DMS53 treated with DMSO at 0.1 percent for 48 hours (cell line): ENCODE measurements at regions not wholly inside any gene's neighbourhood (a gene's known extent, or its start where the extent isn't known, plus 50 kb on each side); places are given as distances from the start of the nearest gene placed in this dataset.

ENCODE experiments used
- DNase-seq: peaks from one replicate; lab custom pipeline; 2025; ENCODE audit not compliant: unreplicated experiment; lab: John Stamatoyannopoulos, UW

- peak; percentile 25 for DNase-seq
Measured at GRCh38 chrX:100512471-100512870, 72.3 kb upstream of the TNMD start.

DNA sequence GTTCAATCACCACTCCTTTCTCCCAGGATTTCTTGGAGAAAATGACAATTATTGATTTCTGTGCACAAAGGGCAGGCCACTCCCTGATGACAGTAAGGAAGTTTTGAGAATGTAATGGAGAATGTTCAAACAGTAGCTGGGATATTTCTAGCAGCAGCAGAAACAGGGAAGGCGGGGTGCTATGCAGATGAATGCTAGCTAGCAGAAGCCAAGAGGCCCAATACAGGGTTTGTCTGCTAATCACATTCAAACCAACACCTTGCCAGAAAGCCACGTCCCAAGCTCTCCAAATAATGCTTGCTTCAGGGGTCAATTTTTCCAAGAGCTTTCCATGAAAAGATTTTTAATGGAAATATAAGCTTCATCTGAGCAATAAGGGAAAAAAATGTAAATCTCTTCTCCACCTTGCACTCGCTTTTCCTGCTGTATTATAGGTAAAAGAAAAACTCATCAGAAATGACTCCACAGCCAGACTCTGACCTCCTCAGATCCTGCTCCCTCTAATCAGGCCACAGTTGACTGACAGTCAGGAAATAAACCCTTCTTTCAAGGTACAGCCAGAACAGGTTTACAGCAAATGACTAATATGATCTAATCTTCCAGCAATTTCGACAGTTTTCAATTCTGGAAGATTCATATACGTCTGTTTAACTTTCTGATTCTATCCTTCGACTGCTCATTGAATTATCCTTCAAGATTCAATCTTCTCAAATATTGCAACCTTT, 84.7 kb upstream of the PCDH19 start:
- DNase-seq = no peak

DNA sequence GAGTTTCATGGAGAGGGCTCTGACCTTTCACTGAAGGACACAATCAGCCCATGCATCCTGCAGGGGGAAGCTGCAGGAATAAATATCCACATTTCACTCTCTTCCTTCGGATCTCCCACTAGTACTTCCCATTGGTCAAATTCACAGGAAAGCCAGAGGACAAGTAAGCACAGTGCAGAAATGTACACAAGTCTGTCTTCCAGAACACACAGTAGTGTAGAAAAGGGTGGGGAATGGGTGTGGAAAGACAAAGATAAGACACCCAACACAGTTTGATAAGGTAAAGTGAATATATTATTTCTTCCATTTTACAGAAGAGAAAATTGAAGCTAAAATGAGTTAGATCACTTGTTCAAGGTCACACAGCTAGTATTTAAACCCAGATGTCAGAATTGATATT, 81.1 kb upstream of the PCDH19 start:
- DNase-seq = no peak

GRCh38 chrX:100487795-100488194, 77.7 kb upstream of the PCDH19 start:
- DNase-seq = no peak

DNA sequence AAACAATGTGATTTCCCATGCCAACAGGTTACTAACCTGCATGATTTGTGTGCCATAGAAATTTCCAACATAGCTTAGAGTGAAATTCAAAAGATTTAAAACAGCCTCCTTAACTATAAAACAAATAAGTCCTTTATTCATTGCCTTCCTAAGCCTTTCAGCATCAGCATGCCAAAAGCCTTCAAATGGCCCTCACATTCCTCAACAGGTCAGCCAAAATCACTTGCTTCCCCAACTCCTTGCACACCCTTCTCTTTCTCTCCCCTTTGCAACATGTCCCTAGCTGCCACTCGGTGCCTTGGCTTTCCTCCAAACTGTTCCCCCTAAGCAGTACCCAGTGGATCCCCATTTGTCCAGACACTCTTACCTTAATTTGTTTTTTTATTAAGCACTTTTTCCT, 74.9 kb upstream of the PCDH19 start:
- no peak for DNase-seq

DNA sequence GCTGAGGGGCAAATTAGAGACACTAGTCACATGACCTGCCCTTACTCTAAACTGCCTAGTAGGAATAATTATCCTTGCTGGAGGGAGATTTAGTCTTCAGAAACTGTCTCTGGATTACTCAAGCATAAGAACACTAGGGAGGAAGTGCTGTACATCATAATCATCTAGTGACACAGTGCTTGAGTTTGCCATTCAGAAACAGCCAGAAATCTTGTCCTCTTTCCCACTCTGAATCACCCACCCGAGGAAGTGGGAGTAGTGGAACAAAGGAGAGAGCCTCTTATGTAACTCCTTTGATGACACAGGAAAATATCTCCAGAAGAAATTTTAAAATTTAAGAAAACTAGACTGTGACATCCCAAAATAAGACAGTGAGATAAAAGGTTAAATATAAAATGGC, 69.3 kb upstream of the PCDH19 start:
- DNase-seq = no peak

GRCh38 chrX:100478714-100479306, 68.7 kb upstream of the PCDH19 start:
- DNase-seq = no peak

GRCh38 chrX:100477958-100478357, 67.9 kb upstream of the PCDH19 start:
- no peak for DNase-seq

GRCh38 chrX:100477467-100477866, 67.4 kb upstream of the PCDH19 start:
- DNase-seq = no peak
